GM12891 (cell line): ENCODE measurements at regions not wholly inside any gene's neighbourhood (a gene's known extent, or its start where the extent isn't known, plus 50 kb on each side); places are given as distances from the start of the nearest gene placed in this dataset.

ENCODE experiments used
- POLR2A ChIP-seq: IDR thresholded peaks from 2 replicates; pipeline ENCODE4 v1.6.1; 2011; ENCODE audit warnings: low read depth, low read length, control low read depth
- POLR2AphosphoS5 ChIP-seq: IDR thresholded peaks from 2 replicates; pipeline ENCODE4 v1.6.1; 2011; ENCODE audit warnings: low read depth, low read length, control low read depth
- TAF1 ChIP-seq: IDR thresholded peaks from 2 replicates; pipeline ENCODE4 v1.6.1; 2011; ENCODE audit warnings: low read depth, low read length, control low read depth

DNA sequence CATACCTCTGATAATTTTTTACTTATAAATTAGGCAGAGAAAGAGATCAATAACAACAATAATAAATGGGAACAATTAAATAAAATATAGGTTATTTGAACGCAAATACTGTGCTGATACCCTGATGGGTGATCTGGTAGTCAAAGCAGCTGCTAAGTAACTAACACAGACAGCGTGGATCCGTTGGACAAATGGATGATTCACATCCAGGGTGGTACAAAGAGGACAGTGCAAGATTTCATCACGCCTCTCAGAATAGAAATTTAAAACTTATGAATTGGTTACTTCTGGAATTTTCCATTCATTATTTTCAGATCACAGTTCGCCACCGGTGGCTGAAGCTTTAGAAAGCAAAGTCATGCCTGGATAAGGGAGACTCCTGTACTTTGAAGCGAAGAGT lies 1066.0 kb upstream of the ADGRL3 start:
- no peak for TF ChIP-seq POLR2A
- TF ChIP-seq POLR2AphosphoS5: no peak
- TF ChIP-seq TAF1: no peak
